Cardiac muscle cell (in vitro differentiated cells and primary cell): ENCODE measurements at regions not wholly inside any gene's neighbourhood (a gene's known extent, or its start where the extent isn't known, plus 50 kb on each side); places are given as distances from the start of the nearest gene placed in this dataset.
"Not testable (repeated sequence)": the region's sequence is repeated elsewhere in the genome, so short reads cannot be mapped to it uniquely, and the experiment has no call there.

Experiments
- DNase-seq, 2 donors: peaks; one replicate each; pipeline versions ENCODE4 v3.0.0 to v3.0.0-alpha.2; 2010 to 2017; ENCODE audit warnings: low read depth in 1 of 2, low spot score in 1 of 2
- H3K27ac ChIP-seq: fragments of 200-600 bp; sonication (generic); 2 replicates; pipeline ENCODE4 v1.5.1; 2016
- H3K27me3 ChIP-seq: fragments of 200-600 bp; sonication (generic); 2 replicates; pipeline ENCODE4 v1.6.0; 2016; ENCODE audit warnings: control low read depth
- H3K36me3 ChIP-seq: fragments of 200-600 bp; sonication (generic); 2 replicates; pipeline ENCODE4 v1.5.1; 2016; ENCODE audit warnings: control low read depth
- H3K4me1 ChIP-seq: fragments of 200-600 bp; sonication (generic); 2 replicates; pipeline ENCODE4 v1.8.1; 2017; ENCODE audit warnings: low read depth, mild to moderate bottlenecking, mixed run types
- H3K4me3 ChIP-seq: fragments of 200-600 bp; sonication (generic); 2 replicates; pipeline ENCODE4 v1.5.1; 2016; ENCODE audit warnings: mild to moderate bottlenecking
- H3K9me3 ChIP-seq: fragments of 200-600 bp; sonication (generic); 2 replicates; pipeline ENCODE4 v1.5.1; 2017; ENCODE audit warnings: low read depth, mild to moderate bottlenecking, control low read depth
- CTCF ChIP-seq: IDR thresholded peaks from 2 replicates; pipeline ENCODE4 v1.5.1; 2012; ENCODE audit warnings: low read depth, mild to moderate bottlenecking, low read length

- Histone ChIP-seq H3K27ac (peak overlapping the region; percentile 36), H3K36me3 (no peaks in the 10 kb centered on the region), H3K9me3 (no peaks in the 10 kb centered on the region), H3K27me3 (no peaks in the 10 kb centered on the region), H3K4me3 (no peak overlapping the region), H3K4me1 (peaks cover 4% of the 10 kb centered on the region)
- DNase-seq, result no peak
- TF ChIP-seq CTCF, result no peak
Observed at GRCh38 chr12:5276327-5276880, 155.5 kb upstream of the NTF3 start.

DNA sequence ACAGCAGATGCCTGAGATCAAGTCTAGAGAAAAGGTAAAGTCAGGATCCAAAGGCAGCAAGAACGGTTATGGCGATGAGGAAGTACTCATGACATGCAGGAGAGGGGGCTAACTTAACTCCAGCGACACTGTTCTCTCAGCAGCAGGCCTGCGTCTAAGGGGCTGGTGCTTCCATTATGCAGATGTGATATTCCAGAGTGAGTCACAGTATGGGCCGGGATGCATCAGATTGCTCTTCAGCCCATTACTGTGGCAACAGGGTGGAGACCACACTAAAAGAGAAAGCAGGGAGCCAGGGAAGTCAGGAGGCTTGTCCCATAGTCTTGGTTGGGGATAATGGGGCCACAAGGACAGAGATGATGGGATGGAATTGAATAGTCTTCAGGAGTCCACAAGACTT, 151.8 kb upstream of the NTF3 start:
- Histone ChIP-seq H3K4me3 (no peak overlapping the region), H3K9me3 (no peaks in the 10 kb centered on the region), H3K36me3 (no peaks in the 10 kb centered on the region), H3K27me3 (no peaks in the 10 kb centered on the region), H3K4me1 (peaks cover 4% of the 10 kb centered on the region), H3K27ac (no peak overlapping the region)
- TF ChIP-seq CTCF, result no peak
- DNase-seq, result no peak

DNA sequence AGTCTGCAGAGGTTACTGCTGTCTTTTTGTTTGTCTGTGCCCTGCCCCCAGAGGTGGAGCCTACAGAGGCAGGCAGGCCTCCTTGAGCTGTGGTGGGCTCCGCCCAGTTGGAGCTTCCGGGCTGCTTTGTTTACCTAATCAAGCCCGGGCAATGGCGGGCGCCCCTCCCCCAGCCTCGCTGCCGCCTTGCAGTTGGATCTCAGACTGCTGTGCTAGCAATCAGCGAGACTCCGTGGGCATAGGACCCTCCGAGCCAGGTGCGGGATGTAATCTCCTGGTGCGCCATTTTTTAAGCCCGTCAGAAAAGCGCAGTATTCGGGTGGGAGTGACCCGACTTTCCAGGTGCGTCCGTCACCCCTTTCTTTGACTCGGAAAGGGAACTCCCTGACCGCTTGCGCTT, 141.5 kb upstream of the NTF3 start:
- H3K27me3 ChIP-seq, H3K36me3 ChIP-seq, H3K4me1 ChIP-seq, H3K27ac ChIP-seq, H3K4me3 ChIP-seq, DNase-seq, H3K9me3 ChIP-seq: not testable (repeated sequence)

- Histone ChIP-seq H3K27me3 (no peaks in the 10 kb centered on the region), H3K27ac (no peak overlapping the region), H3K9me3 (no peaks in the 10 kb centered on the region), H3K4me3 (no peak overlapping the region), H3K36me3 (no peaks in the 10 kb centered on the region), H3K4me1 (no peaks in the 10 kb centered on the region)
- DNase-seq, result no peak
- no peak for TF ChIP-seq CTCF
Observed at GRCh38 chr12:5292651-5293050, 139.3 kb upstream of the NTF3 start.

DNA sequence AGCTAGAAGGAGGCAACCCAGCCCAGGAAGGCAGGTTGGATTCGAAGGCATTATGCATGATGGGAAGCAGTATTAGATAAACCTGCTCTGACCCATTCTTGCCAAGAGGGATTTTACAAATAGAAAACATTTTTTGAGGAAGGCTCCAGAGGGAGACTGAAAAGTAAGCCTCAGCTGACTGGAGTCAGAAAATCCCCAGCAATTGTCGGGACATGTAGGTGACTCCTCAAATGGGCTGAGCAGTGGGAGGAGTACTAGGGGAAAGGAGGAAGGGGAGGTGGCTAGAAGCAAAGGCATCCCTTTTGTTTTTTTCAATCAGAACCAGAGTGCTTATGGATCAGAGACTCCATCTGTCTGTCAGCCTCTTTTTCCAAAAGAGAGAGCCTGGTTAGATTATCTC, 138.1 kb upstream of the NTF3 start:
- Histone ChIP-seq H3K4me3 (no peak overlapping the region), H3K4me1 (no peaks in the 10 kb centered on the region), H3K36me3 (no peaks in the 10 kb centered on the region), H3K9me3 (no peaks in the 10 kb centered on the region), H3K27me3 (no peaks in the 10 kb centered on the region), H3K27ac (no peak overlapping the region)
- no peak for TF ChIP-seq CTCF
- DNase-seq, result no peak

GRCh38 chr12:5294274-5295070, 137.4 kb upstream of the NTF3 start:
- no peak for TF ChIP-seq CTCF
- H3K4me3 ChIP-seq, result no peak overlapping the region
- H3K4me1 ChIP-seq, result no peaks in the 10 kb centered on the region
- no peaks in the 10 kb centered on the region for H3K27me3 ChIP-seq
- no peaks in the 10 kb centered on the region for H3K36me3 ChIP-seq
- H3K27ac ChIP-seq, result no peak overlapping the region
- H3K9me3 ChIP-seq, result no peaks in the 10 kb centered on the region
- DNase-seq, result no peak
